Caco-2 (cell line): ENCODE measurements at regions not wholly inside any gene's neighbourhood (a gene's known extent, or its start where the extent isn't known, plus 50 kb on each side); places are given as distances from the start of the nearest gene placed in this dataset.

Source experiments
- BruUV-seq: library from RNA; stranded (reverse); fragments of 400-500 nt; replicated peaks from 2 replicates; lab custom pipeline; 2021; lab: Mats Ljungman, UMichigan
- CTCF ChIA-PET: fragments of 300-600 bp; sonication (Branson Sonifier 250); formaldehyde crosslinking; loops from one replicate; lab custom pipeline; 2022; ENCODE audit warnings: antibody characterized with exemption; lab: Charles Lee
- POLR2A ChIA-PET: fragments of 300-600 bp; sonication (Branson Sonifier 250); formaldehyde crosslinking; loops from one replicate; lab custom pipeline; 2022; ENCODE audit warnings: antibody characterized with exemption; lab: Charles Lee
- DNase-seq, 2 experiments: peaks; one replicate each; pipeline versions ENCODE4 v3.0.0 to v3.0.0-alpha.2; 2020 to 2022
- H3K27me3 ChIP-seq: replicated peaks from 2 replicates; pipeline ENCODE4 v1.6.0; 2011; ENCODE audit warnings: low read length; ENCODE audit not compliant: control insufficient read depth, insufficient read depth
- H3K36me3 ChIP-seq: 2 replicates; pipeline ENCODE4 v1.5.1; 2011; ENCODE audit warnings: low read length; ENCODE audit not compliant: control insufficient read depth, insufficient read depth
- H3K4me1 ChIP-seq: fragments of 250-450 bp; sonication (Bioruptor Pico); 2 replicates; pipeline ENCODE4 v1.5.1; 2020; ENCODE audit warnings: mild to moderate bottlenecking
- H3K4me3 ChIP-seq: 2 replicates; pipeline ENCODE4 v1.5.1; 2011; ENCODE audit warnings: low read depth, mild to moderate bottlenecking, control low read depth, low read length
- H3K9me3 ChIP-seq: fragments of 250-450 bp; sonication (Bioruptor Pico); 2 replicates; pipeline ENCODE4 v1.5.1; 2020; ENCODE audit warnings: mild to moderate bottlenecking, moderate library complexity
- H3K27ac Mint-ChIP-seq: one replicate; pipeline ENCODE4 v1.8.0; 2022; ENCODE audit warnings: mixed read lengths; ENCODE audit not compliant: unreplicated experiment
- H3K27me3 Mint-ChIP-seq: one replicate; pipeline ENCODE4 v1.8.0; 2022; ENCODE audit warnings: mixed read lengths; ENCODE audit not compliant: insufficient read depth, unreplicated experiment
- H3K36me3 Mint-ChIP-seq: one replicate; pipeline ENCODE4 v1.8.0; 2022; ENCODE audit warnings: mild to moderate bottlenecking, mixed read lengths; ENCODE audit not compliant: insufficient read depth, unreplicated experiment
- H3K4me1 Mint-ChIP-seq: one replicate; pipeline ENCODE4 v1.8.0; 2022; ENCODE audit warnings: low read depth, mixed read lengths; ENCODE audit not compliant: unreplicated experiment
- H3K4me3 Mint-ChIP-seq: one replicate; pipeline ENCODE4 v1.8.0; 2022; ENCODE audit warnings: mild to moderate bottlenecking, moderate library complexity, mixed read lengths; ENCODE audit not compliant: unreplicated experiment
- H3K9me3 Mint-ChIP-seq: one replicate; pipeline ENCODE4 v1.8.0; 2022; ENCODE audit warnings: mixed read lengths; ENCODE audit not compliant: unreplicated experiment
- intact Hi-C: fragments of 100-400 bp; cut with micrococcal nuclease; formaldehyde crosslinking; loops from one replicate; pipeline ENCODE4 v1.10.0; 2022; ENCODE audit not compliant: unreplicated experiment
- TF ChIP-seq, protein P1 (sequence below), 2 experiments: fragments of 200-600 bp in 1 of 2; IDR thresholded peaks; 1 replicate in 1 of 2; 2 replicates in 1 of 2; pipeline versions ENCODE4 v1.5.1 to v1.8.0; 2011 to 2022; ENCODE audit warnings: antibody characterized with exemption in 1 of 2, control low read depth in 1 of 2, inconsistent platforms in 1 of 2, low read depth in 1 of 2, low read length in 1 of 2, mild to moderate bottlenecking in 1 of 2, moderate library complexity in 1 of 2; ENCODE audit not compliant: insufficient read depth in 1 of 2, severe bottlenecking in 1 of 2, unreplicated experiment in 1 of 2

DNA sequence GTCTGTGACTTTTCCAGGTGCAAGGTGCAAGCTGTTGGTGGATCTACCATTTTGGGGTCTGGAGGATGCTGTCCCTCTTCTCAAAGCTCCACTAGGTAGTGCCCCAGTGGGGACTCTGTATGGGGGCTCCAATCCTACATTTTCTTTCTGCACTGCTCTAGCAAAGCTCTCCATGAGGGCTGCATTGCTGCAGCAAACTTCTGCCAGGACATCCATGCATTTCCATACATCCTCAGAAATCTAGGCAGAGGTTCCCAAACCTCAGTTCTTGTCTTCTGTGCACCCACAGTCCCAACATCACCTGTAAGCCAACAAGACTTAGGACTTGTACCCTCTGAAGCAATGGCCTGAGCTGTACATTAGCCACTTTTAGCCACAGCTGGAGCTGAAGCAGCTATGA is 694.5 kb upstream of the BCHE start:
- H3K27ac Mint-ChIP-seq, result no peak overlapping the region
- no TSS peak for BruUV-seq
- H3K9me3 Mint-ChIP-seq, result peaks cover 19% of the 10 kb centered on the region
- H3K36me3 Mint-ChIP-seq, result no peaks in the 10 kb centered on the region
- Histone ChIP-seq H3K9me3 (peaks cover 7% of the 10 kb centered on the region; the same call in 1 of the 2 replicates), H3K4me3 (no peak overlapping the region), H3K4me1 (no peaks in the 10 kb centered on the region), H3K27me3 (no peaks in the 10 kb centered on the region), H3K36me3 (no peaks in the 10 kb centered on the region)
- H3K4me3 Mint-ChIP-seq, result no peak overlapping the region
- no peaks in the 10 kb centered on the region for H3K27me3 Mint-ChIP-seq
- intact Hi-C loops, result no loop called here
- POLR2A ChIA-PET, result no interaction called here
- TF ChIP-seq, protein P1, sequence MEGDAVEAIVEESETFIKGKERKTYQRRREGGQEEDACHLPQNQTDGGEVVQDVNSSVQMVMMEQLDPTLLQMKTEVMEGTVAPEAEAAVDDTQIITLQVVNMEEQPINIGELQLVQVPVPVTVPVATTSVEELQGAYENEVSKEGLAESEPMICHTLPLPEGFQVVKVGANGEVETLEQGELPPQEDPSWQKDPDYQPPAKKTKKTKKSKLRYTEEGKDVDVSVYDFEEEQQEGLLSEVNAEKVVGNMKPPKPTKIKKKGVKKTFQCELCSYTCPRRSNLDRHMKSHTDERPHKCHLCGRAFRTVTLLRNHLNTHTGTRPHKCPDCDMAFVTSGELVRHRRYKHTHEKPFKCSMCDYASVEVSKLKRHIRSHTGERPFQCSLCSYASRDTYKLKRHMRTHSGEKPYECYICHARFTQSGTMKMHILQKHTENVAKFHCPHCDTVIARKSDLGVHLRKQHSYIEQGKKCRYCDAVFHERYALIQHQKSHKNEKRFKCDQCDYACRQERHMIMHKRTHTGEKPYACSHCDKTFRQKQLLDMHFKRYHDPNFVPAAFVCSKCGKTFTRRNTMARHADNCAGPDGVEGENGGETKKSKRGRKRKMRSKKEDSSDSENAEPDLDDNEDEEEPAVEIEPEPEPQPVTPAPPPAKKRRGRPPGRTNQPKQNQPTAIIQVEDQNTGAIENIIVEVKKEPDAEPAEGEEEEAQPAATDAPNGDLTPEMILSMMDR (IDR thresholded peaks at IDR 0.05; ENCODE audit: insufficient read depth in 1 of 2, low read depth in 1 of 2, low read length in 1 of 2, severe bottlenecking in 1 of 2, unreplicated experiment in 1 of 2), result no peak
- H3K4me1 Mint-ChIP-seq, result no peaks in the 10 kb centered on the region
- DNase-seq, result peak in 1 of 2 experiments; percentile 7
- CTCF ChIA-PET, result no interaction called here

DNA sequence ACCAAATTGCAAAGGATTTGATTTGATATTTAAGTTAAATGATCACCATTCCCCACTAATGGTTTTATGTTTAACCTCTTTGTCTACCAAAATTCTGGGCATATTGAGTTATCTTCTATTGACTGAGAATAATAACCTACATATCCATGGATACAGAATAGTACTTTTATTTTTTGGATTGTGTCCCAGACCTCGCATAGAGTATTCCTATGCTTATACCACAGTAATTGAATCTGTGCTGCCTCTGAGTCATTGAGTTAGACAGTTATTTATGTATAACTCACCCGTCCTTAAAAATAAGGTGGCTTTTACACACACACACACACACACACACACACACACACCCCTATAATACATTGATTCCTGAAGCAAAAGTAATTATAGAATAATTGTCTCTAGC is 690.1 kb upstream of the BCHE start:
- CTCF ChIA-PET, result no interaction called here
- Mint-ChIP-seq H3K4me1 (no peaks in the 10 kb centered on the region), H3K27me3 (no peaks in the 10 kb centered on the region), H3K4me3 (no peak overlapping the region), H3K27ac (no peak overlapping the region), H3K36me3 (no peaks in the 10 kb centered on the region), H3K9me3 (peaks cover 10% of the 10 kb centered on the region)
- no peak for DNase-seq
- TF ChIP-seq, protein P1 (IDR thresholded peaks at IDR 0.05; ENCODE audit: insufficient read depth in 1 of 2, low read depth in 1 of 2, low read length in 1 of 2, severe bottlenecking in 1 of 2, unreplicated experiment in 1 of 2), result no peak
- POLR2A ChIA-PET, result no interaction called here
- intact Hi-C loops, result no loop called here
- no TSS peak for BruUV-seq
- no peaks in the 10 kb centered on the region for H3K4me1 ChIP-seq
- no peaks in the 10 kb centered on the region for H3K36me3 ChIP-seq
- H3K27me3 ChIP-seq, result no peaks in the 10 kb centered on the region
- no peak overlapping the region for H3K4me3 ChIP-seq
- peaks cover 7% of the 10 kb centered on the region; the same call in 1 of the 2 replicates for H3K9me3 ChIP-seq

DNA sequence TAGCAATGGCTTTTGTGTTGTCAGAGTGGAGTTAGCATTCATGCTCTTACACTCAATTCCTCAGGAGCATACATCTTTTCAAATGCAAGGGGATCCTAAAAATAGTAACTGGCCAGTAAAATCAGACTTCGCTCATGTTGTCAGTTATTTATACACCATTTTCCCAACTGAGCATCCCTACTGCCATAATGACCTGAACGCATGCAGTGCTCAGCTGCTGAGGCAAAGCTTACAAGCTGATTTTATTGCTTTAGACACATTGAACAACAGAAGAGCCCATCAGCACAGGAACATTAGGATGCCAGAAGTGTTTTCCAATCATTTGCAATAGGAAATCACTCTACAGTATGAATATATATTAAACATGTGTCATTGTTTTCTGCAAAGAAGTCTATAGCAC is 689.7 kb upstream of the BCHE start:
- intact Hi-C loops, result no loop called here
- Histone ChIP-seq H3K36me3 (no peaks in the 10 kb centered on the region), H3K27me3 (no peaks in the 10 kb centered on the region), H3K4me1 (no peaks in the 10 kb centered on the region), H3K9me3 (peaks cover 4% of the 10 kb centered on the region; the same call in 1 of the 2 replicates), H3K4me3 (no peak overlapping the region)
- H3K4me1 Mint-ChIP-seq, result no peaks in the 10 kb centered on the region
- peaks cover 10% of the 10 kb centered on the region for H3K9me3 Mint-ChIP-seq
- no peak overlapping the region for H3K4me3 Mint-ChIP-seq
- CTCF ChIA-PET, result no interaction called here
- no peaks in the 10 kb centered on the region for H3K27me3 Mint-ChIP-seq
- H3K27ac Mint-ChIP-seq, result no peak overlapping the region
- DNase-seq, result no peak
- TF ChIP-seq, protein P1 (IDR thresholded peaks at IDR 0.05; ENCODE audit: insufficient read depth in 1 of 2, low read depth in 1 of 2, low read length in 1 of 2, severe bottlenecking in 1 of 2, unreplicated experiment in 1 of 2), result no peak
- POLR2A ChIA-PET, result no interaction called here
- H3K36me3 Mint-ChIP-seq, result no peaks in the 10 kb centered on the region
- no TSS peak for BruUV-seq
